SH-SY5Y (cell line): ENCODE measurements at regions not wholly inside any gene's neighbourhood (a gene's known extent, or its start where the extent isn't known, plus 50 kb on each side); places are given as distances from the start of the nearest gene placed in this dataset.

Experiments used
- GATA2 ChIP-seq: IDR thresholded peaks from 2 replicates; pipeline ENCODE4 v1.6.1; 2011; ENCODE audit warnings: mild to moderate bottlenecking, low read depth, low read length
- GATA3 ChIP-seq: IDR thresholded peaks from 2 replicates; pipeline ENCODE4 v1.6.1; 2011; ENCODE audit warnings: low read depth, mild to moderate bottlenecking, low read length, moderate library complexity

DNA sequence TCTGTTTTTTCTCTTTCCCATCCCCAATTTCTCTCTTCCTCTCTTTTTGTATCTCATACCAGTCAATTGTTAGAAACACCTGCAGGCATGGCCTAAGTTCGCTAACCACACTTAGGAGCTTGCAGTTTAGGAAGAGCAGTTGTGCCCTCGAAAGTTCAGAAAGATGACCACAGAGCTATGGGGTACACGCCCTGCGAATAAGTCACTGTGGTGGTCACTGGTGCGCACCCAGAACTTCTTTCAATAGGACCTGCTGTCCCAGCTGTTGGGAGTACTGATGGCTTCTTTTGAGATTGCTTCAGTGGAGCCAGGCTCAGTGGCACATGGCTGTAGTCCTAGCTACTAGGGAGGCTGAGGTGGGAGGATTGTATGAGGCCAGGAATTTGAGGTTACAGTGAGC lies 362.8 kb upstream of the TMTC1 start:
- TF ChIP-seq GATA3 (no peak), GATA2 (no peak)

DNA sequence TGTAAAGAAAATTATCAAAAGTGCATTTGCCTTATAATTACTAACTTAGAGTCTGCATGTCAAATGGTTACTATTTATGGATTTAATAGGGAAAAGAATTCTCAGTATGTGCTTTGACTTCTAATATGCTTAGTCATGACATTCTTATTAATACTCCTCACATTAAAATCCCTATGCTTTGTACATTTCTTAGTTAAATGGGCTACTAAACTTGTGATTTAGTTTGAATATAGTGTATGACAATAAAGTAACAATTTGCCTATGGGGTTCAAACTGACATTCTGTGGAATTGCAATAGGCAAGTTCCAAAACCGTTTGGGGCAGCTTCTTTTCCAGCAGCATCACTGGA lies 361.9 kb upstream of the TMTC1 start:
- TF ChIP-seq GATA2 (no peak), GATA3 (no peak)

DNA sequence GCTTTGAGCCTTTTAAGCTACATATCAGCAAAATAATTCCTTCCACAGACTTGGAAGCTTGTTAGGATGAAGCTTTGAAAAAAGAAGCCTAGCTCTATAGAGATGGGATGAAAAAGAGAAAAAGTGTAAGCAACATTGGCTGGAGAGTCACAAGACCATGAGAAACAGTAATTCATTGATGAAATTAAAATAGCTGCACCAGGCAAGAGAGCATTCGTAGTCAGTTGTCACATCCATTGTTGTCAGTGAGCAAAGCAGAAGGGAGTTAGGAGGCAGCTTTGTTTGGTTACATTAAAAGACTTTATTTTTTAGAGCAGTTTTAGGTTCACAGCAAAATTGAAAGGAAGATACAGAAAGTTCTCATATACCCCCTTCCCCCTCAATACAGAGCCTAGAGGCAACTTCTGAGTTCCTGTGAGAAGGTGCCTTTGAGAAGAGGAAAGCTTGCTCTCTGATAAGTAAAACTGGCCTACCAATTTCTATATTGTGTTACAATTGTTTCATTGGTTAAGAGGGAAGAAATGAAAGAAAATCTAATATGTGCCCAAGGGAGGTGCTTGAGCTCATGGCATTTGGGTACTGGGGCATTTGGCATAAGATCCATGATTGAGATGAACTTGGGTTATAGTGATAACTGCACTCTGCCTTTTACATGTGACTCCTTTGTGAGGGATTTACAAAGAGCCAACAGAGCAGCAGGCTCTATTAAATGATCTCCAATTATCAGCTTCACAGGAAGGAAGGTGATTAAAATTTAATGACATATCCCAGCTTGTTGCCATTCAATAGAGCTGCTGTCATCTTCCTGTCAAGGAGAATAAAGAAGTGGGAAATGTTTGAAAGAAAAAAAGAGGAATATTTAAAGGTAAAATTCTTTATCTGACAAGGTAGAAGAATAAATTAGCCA lies 361.3 kb upstream of the TMTC1 start:
- TF ChIP-seq GATA2 (no peak), GATA3 (no peak)

DNA sequence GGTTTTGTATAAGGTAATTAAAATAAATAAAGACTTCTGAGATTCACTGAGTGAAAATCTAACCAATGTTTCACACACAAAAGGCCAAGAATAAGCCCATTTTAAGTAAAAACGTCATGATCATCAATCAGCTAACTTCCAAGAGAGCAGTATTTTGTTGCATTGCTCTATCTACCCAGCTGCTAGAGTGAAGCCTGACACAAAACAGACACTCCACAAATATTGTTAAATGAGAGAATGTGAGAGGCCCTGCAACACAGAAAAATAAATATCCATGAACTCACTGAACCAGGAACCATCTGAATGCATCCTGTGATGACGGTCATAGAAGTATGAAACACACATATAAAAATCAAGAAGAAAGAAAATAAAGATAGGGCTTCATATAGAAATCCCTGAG lies 358.6 kb upstream of the TMTC1 start:
- TF ChIP-seq GATA3 (no peak), GATA2 (no peak)

DNA sequence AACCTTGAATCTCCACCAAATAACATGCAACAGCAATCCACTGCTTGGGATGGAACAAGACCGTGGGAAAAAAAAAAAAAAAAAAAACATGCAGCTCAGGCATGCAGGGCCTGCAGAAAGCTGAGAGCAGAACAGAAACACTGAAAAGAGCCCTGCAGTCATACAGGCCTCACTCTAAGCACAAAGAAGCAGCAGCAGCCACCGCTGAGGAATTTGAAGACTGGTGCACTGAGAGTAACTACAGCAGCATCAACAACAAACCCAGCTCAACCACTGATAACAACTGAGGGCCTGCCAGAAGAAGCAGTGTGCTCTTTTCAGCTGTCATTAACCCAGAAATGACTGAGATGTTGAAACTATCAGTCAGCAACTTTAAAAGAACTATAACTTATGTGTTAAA lies 354.7 kb upstream of the TMTC1 start:
- TF ChIP-seq GATA3 (no peak), GATA2 (no peak)

DNA sequence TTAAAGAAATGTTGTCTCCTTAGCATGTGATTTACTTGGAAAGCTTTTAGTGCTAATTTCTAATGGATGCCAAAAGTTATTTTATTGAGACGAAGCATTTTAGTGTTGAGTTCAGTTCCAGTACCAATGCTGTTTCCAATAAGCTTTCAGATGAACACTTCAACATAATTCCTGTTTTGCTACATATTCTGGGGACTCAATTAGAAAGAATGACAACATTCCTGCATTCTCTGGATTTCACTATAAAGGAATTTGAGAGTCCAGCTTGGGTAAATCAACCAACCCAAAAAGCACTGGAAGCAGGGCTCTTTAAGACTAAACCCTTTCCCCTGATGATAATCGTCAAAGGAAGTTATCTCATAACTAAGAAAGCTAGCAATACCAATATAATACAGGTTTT lies 353.0 kb upstream of the TMTC1 start:
- TF ChIP-seq GATA3 (no peak), GATA2 (no peak)

DNA sequence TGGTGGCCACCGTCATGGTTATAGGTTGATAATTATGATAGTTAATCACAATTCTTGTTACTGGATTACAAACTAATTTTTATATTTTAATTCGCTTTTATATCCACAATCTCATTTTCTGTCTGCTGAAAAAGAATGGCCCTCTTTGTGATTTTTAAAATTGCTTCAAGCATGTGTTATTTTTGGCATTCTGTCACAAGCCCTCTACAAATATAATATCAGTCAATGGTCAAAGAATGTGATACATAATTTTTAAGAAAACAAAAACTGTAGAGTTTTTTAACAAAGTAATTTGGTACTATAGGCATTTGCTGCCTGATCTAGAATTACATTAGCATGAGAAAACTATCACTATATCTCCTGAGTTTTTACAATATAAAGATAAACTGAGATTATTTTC lies 352.0 kb upstream of the TMTC1 start:
- no peak for TF ChIP-seq GATA2
- TF ChIP-seq GATA3 = no peak

DNA sequence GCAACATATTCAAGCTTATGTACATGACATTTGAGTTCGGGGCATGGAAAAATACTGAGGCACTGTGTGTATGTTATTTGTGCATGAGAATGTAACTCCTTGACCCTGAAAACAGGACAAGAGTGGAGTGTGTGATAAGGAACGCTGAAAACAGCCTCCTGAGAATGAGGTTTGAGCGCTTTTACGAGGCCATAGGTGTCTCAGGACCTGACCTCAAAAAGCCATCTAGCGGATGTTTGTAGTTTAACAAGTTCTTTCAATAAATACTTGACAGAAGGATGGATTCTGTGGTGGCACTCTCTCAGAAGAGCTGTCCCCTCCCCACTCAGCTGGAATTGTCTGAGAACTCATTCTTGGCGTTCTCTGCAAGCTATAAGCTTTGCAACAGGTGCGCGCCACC lies 350.5 kb upstream of the TMTC1 start:
- no peak for TF ChIP-seq GATA3
- no peak for TF ChIP-seq GATA2

DNA sequence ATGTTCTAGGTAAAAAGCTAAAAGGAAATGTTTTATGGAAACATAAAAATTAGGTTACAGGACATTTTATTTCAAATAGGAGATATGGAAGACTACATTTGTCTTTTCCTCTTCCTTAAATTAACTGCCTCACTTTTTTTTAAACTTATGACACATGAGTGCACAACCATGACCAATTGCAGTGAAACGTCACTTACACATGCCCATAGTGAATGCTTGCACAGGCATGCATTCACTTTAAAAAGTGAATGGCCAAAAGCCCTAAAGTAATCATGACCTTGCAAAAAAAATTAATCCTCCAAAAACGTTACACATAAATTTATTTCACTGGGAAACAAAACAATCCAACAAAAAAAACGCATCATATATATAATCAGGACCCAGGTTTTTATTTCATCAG lies 343.2 kb upstream of the TMTC1 start:
- TF ChIP-seq GATA2 (no peak), GATA3 (no peak)

DNA sequence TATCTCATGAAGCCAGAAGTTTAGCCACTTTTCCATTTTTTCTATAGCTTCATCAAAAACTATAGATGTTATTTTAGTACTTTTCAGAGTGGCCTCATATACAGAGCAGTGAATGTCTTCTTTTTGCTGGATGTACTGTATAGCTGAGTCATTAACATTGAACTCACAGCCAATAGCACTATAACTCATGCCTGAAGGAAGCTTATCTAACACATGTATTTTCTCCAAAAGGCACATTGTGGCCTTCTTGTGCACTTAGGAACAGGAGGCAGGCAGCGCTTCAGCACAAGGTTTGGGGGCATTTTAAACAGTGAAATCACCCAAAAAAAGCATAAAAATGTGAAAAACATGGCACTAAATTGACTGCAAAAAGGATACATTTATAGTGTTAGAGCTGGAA lies 336.8 kb upstream of the TMTC1 start:
- TF ChIP-seq GATA2 = no peak
- TF ChIP-seq GATA3 = no peak

DNA sequence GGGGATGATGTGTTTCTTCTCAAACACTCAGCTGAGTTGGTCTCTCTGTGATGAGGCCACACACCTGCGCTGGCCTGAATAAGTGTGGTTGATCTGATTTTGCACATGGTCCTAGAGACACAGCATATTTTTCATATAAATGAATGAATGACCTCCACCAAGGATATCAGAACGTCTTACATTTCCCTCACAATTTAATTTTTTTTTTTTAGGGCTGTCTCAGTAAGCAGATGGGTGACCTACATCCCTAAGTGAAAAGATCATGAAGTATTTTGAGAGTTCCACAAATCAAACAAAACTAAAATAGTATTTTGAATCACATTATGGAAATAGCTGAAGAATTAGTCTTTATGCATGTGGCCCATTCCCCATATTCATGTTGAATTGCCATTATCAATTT lies 333.7 kb upstream of the TMTC1 start:
- TF ChIP-seq GATA3 (no peak), GATA2 (no peak)

DNA sequence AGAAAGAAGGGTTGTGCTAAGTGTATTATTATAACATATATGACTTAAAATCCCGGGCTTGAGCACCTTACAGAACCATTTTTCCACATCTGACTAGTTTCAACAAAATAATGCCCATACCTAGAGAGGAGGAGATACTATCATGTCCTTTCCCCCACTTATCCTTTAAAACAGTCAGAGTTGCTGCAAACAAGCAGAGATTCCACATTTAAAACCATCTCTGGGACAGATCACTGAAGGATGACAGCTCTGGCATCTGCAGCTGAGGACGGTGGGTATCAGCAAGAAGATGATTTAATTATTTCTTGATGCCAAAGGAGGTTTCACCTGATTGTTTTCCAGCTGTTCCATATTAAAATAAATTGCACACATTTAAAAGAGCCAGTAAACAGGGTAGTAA lies 328.0 kb upstream of the TMTC1 start:
- peak; percentile 83 for TF ChIP-seq GATA3
- TF ChIP-seq GATA2 = peak; percentile 93

DNA sequence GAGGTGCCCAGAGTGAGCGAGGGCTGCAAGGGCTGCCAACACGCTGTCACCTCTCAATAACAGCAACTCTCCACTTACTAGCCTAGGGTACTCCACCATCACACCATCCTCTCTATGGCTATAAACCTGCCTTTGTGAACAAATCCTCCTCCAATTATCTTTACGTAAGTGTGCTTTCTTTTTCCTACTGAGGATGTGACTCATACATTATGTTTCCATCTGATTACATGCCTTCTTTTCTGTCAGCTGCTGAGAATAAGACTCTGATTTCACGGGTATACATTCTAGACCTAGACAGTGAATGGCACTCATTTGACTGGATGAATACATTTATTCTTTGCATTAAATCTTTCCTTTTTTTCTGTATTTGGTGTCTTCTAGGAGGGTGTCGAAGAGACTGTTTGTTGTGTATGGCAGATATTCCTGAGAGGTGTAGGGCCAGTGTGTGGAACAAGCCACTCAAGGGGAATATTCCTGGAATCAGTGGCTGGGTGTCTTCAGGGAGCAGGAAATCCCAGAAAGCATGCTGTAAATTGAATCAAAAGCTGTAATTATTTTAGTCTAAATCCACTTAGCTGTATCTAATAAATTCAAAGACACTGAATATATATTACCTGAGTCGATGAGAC lies 327.3 kb upstream of the TMTC1 start:
- TF ChIP-seq GATA2 (no peak), GATA3 (no peak)

DNA sequence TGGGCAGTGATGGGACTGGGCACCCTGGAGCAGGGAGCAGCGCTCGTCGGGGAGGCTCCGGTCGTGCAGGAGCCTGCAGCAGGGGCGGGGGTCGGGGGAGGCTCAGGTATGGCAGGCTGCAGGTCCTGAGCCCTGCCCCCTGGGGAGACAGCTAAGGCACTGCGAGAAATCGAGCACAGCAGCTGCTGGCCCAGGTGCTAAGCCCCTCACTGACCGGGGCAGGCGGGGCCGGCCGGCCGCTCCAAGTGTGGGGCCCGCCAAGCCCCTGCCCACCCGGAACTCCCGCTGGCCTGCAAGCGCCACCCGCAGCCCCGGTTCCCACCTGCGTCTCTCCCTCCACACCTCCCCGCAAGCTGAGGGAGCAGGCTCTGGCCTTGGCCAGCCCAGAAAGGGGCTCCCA lies 326.8 kb upstream of the TMTC1 start:
- TF ChIP-seq GATA3 (no peak), GATA2 (no peak)

DNA sequence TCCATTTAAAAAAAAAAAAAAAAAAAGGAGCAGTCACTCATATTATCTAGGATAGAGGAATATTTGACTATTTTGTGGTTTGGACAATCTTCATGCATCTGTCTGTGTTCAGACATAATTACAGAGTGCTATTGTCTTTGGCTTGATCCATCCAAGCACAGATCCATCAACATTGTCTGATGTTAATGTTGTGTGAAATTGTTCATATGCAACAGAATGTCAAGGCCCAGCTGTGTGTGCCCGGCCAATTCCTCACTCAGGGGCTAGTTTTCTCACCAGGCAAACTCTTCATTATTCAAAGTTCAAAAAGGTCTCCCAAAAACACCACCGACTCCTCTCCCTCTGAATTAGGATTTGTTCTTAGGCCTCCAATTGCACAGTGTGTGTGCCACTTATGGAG lies 324.9 kb upstream of the TMTC1 start:
- no peak for TF ChIP-seq GATA3
- no peak for TF ChIP-seq GATA2

DNA sequence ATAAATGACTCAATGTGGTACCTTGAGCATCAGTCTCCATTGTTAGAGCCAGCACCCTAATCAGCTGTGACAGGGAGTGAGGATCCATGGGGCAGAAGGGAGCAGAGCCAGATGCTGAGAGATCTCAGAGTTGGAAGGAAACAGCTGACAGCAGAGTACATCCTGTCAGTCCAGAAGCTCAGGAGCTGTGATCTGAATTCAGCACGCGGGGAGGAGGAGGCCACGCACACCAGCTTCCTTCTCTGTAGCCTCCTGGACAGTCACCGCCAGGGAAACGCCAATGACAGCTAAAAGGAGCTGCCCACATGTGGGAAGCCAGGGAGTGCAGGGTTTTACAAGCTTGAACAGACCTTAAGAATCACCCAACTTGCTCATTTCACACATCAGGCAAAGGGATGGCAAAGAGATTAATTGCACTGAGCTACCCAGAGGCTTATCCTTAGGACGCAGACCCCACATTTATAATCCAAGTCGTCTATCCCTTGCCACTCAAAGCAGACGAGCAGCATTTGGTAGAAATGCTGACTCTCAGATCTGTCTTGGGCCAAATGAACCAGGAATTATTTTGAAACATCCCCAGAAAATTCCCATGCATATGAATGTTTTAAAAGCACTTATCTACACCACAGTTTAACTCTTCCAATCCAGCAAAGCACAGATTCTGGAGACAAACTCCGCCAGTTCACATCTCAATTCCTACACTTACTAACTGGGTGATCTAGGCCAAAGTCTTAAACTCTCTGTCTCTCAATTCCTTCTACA lies 322.6 kb upstream of the TMTC1 start:
- TF ChIP-seq GATA2 = no peak
- no peak for TF ChIP-seq GATA3
